Right ventricle myocardium inferior (tissue), 1 donor: ENCODE measurements at regions not wholly inside any gene's neighbourhood (a gene's known extent, or its start where the extent isn't known, plus 50 kb on each side); places are given as distances from the start of the nearest gene placed in this dataset.
"Not testable (repeated sequence)": the region's sequence is repeated elsewhere in the genome, so short reads cannot be mapped to it uniquely, and the experiment has no call there.

Experiments
- ATAC-seq: fragments of 200-7000 bp; cut with Tn5 transposase; one replicate; pipeline ENCODE4 v1.9.1; 2020; ENCODE audit warnings: mild to moderate bottlenecking, moderate library complexity
- DNase-seq: peaks from one replicate; pipeline ENCODE4 v3.0.0; 2021; ENCODE audit errors: missing footprints
- intact Hi-C: fragments of 100-400 bp; cut with DNase I; formaldehyde crosslinking; loops from one replicate; pipeline ENCODE4 v1.11.0; 2022
- donor health status: DM: no; HTN: yes; CAD: no; lungs with severe emphysema.

DNA sequence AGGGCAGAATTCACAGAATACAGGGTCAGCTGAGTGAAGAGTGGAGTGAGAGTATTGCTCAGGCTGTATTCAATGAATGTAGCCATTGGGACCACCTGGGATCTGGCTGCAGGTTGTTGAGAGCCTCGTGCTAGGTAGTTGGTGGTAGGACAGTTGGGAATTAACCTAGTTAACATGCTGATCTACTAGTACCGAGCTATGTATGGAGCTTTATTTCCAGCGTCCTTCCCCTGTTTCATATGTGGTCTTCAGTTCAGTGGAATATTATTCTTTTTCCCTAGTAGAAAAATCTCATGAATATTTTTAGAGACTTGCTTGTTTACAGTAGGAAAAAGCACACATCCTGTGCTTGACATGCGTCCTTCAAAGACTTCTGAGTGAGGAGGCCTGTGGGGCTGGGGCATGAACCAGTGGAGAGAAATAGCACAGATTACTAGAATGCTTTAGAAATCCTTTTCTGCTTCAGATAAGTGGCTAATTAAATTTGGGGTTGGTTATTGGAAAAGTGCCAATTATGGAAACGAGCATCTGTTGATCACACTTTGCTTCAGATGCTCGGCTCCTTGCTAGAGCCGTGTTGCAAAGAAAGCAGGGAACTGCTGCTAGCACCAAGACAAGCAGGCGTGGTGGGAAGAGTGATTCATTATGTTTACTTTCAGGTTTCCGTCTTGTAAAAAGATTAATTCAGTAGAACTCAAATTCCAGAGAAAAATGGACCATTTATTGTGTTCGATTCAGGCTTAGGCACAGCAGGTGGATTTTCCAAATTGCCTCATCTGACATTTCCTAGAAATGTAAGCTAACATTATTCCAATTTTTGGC lies 53.6 kb downstream of the ARF6 start:
- DNase-seq (no peak), ATAC-seq (no peak)
- intact Hi-C loops, result loop anchor here (5.0 kb wide), 1 partner anchor 54 kb away; the partner anchor contains the start of gene ARF6

DNA sequence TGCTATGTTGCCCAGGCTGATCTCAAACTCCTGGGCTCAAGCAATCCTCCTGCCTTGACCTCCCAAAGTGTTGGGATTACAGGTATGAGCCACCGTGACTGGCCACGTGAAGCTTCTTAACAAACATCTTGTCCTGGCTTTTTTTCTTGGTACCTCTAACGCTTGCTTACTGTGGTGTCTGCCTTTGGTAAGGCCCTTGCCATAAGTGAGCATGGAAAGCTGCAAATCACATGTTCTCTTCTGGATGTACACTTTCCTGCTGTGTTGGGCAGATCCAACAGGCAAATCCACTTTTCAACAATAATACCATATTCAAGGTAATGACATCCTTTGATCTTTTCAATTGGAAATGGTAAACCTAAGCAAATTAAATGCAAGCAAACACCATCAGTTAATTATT lies 54.6 kb downstream of the ARF6 start:
- ATAC-seq, result no peak
- intact Hi-C loops, result loop anchor here (5.0 kb wide), 1 partner anchor 55 kb away; the partner anchor contains the start of gene ARF6
- no peak for DNase-seq

DNA sequence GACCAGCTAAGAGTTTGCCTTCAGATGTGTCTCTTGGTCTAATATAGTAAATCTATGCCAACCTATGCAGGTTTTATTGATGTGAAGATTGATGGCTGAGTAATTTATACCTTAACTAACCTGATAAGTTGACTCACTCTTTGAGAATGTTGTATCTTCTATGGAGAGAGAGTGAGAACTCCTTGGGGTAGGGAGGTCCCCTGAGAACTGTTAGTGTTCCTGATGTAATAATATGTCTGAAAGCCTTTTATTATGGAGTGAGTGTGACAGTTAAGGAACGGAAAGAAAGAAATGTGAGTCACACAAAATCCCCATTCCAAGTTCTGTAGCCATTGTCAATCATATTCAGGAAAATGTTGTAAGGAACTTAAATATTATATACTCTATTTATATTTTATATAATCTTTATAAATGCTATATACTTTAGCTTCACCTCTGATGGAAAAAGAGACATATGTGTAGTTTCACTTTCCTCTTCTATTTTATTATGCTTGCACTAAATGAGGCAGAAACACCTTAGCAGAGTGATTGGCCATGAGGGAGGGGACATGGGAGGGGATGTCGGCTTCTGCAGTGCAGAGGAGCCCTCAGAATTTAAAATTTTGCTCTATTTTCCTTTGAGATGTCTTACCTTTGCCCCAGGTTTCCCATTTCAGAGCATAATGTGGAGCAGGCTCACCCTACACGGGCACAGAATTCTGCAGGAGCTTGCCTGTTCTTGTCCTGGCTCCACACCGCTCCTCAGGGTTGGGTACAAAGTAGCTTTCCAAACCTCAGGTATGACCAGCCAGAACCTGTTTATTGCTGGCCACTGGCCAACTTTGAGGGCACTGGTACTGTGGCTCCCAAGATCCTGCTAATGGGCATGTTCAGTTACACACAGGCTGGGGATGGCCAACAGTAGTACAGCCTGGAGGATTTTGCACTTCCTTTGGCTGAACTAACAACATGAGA lies 57.7 kb downstream of the ARF6 start:
- DNase-seq (no peak), ATAC-seq (no peak)
- intact Hi-C loops, result no loop called here

DNA sequence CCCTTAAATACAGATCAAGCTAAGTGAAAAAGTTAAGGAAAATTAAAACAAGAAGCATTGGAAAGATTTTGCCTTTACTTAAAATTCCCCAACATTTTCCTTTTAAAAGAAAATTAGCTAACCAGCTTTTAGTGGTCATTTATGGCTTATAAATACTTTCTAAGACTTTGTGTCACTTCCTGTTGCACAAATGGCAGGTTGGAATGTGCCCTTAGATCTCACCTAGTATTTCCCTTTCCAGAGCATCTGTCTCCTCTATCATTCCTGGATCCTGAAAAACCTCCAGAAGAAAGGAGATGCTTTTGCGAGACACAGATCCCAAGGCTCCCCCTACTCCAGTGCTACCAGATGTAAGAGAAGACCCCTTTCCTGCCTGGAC lies 58.3 kb downstream of the ARF6 start:
- DNase-seq (no peak), ATAC-seq (no peak)
- intact Hi-C loops, result no loop called here

- no peak for DNase-seq
- no peak for ATAC-seq
- intact Hi-C loops, result no loop called here
Observed at GRCh38 chr14:49951691-49952345, 58.9 kb downstream of the ARF6 start.

- DNase-seq, result no peak
- intact Hi-C loops, result no loop called here
- ATAC-seq, result no peak
Observed at GRCh38 chr14:49953196-49953595, 60.3 kb downstream of the ARF6 start.

DNA sequence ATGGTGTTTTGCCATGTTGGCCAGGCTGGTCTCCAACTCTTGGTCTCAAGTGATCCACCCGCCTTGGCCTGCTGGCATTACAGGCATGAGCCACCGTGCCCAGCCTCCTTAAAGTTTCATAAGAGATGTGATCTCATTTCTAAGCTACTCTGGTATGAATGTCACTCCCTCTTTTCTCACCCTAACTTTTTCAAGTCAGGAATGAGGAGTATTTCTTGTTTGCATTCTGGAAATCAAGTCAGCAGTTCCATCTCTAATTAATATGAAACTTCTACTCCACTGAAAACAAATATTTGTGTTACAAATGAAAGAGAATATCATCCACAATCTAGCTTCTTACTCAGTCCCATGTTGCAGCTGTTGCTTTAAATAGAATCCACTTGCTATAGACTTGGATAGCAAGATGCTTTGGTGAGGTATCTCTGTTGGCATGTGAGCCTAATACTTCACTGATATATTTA lies 61.3 kb downstream of the ARF6 start:
- intact Hi-C loops, result no loop called here
- DNase-seq, result no peak
- no peak for ATAC-seq

GRCh38 chr14:49955024-49955423 lies 62.1 kb downstream of the ARF6 start:
- ATAC-seq (no peak), DNase-seq (no peak)
- intact Hi-C loops, result no loop called here

GRCh38 chr14:49957089-49957852 lies 64.4 kb downstream of the ARF6 start:
- ATAC-seq, result no peak
- DNase-seq, result no peak
- intact Hi-C loops, result no loop called here

GRCh38 chr14:49959822-49960408 lies 67.0 kb downstream of the ARF6 start:
- no peak for DNase-seq
- ATAC-seq, result no peak
- intact Hi-C loops, result no loop called here

- no peak for ATAC-seq
- DNase-seq, result no peak
- intact Hi-C loops, result no loop called here
Observed at GRCh38 chr14:49960453-49960852, 67.6 kb downstream of the ARF6 start.

DNA sequence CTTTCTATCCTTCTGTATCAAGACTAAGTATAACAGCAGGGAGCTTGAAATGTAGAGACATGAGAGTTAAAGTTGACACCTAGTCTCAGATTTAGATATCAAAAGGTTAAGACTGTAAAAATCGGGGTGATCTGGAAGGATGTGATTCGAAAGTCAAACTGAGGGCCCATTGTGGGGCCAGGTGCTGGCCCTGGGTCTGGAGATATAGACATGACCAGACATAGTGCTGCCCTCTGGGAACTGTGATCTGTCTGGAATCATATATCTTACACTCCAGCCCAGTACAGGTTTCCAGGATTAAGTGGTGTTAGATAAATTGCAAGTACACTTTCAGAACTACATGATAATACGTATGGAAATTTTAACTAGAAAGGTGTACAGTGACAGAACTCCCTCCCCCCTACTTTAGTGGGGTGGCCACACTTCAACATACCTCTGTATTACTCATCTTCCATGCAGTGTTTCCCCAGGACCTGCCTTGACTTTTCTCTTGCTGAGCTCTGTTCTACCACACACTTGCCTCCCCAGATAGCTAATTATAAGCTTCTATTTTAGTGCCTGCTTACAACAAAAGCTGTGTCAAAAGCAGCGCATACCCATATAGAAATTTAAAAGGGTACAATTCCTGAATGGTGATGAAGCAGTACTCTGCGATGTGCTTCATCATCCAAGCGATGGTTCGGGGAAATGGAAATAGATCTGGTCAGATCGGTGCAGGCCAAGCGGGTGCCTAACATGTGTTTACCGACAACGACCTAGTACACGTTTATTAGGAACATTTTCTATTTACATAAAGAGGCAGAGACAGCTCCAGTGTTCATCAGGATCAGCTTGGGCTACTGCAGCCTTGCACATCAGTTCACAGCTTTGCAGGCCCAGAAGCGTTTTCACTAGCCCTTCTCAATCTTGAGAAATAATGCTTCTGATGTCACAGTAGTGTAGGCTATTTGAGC lies 68.7 kb downstream of the ARF6 start:
- ATAC-seq (no peak), DNase-seq (no peak)
- intact Hi-C loops, result no loop called here

- intact Hi-C loops, result no loop called here
- ATAC-seq (no peak), DNase-seq (no peak)
Observed at GRCh38 chr14:49962621-49963020, 69.7 kb downstream of the ARF6 start.

DNA sequence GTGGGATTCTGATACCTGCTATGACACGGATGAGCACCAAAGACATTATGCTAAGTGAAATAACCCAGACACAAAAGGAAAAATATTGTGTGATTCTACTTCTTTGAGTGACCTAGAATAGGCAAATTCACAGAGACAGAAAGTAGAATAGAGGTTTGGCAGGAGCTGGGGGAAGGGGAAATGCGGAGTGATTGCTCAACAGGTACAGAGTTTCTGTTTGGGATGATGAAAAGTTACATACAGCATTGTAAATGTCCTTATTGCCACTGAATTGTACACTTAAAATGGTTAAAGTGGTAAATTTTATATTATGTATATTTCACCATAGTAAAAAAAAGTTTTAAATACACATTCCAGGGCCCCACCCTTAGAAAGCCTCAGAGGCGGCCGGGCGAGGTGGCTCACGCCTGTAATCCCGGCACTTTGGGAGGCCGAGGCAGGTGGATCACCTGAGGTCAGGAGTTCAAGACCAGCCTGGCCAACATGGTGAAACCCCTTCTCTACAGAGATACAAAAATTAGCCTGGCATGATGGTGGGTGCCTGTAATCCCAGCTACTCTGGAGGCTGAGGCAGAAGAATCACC lies 72.3 kb downstream of the ARF6 start:
- ATAC-seq, DNase-seq, intact Hi-C loops: not testable (repeated sequence)

- intact Hi-C loops, result no loop called here
- ATAC-seq, result no peak
- DNase-seq, result no peak
Observed at GRCh38 chr14:49966304-49966809, 73.5 kb downstream of the ARF6 start.

GRCh38 chr14:49966971-49967630 lies 74.2 kb downstream of the ARF6 start:
- no peak for ATAC-seq
- DNase-seq, result no peak
- intact Hi-C loops, result no loop called here
